ENCODE measurements at regions not wholly inside any gene's neighbourhood (a gene's known extent, or its start where the extent isn't known, plus 50 kb on each side); places are given as distances from the start of the nearest gene placed in this dataset.

DNA sequence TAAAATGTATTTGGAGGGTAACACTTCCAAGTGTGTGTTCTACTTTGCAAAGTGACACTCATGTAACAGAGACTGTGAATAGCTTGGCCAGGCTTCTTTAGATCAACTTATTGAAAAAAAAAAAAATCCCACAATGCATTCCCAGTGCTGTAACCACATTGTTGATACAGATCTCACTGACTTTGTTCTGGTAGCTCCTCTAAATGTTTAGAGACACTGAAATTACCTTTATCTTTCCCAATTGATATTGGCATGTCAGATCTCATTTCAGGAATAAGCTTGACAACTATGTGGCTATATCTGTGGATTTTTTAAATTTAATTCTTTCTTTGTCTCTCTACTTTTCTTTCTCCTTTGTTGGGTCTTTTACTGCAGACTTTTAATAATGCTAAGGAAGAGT lies 1018.9 kb upstream of the PRMT6 start:
- Histone ChIP-seq H3K36me3 (ENCODE audit: low read depth, missing control alignments) (no peaks in the 10 kb centered on the region), H3K4me3 (no peak overlapping the region), H3K27me3 (no peaks in the 10 kb centered on the region), H3K27ac (no peak overlapping the region), H3K4me1 (no peaks in the 10 kb centered on the region), H3K9me3 (no peaks in the 10 kb centered on the region)
- intact Hi-C loops (cut with DNase I; ENCODE audit: low total_unique reads) = no loop called here
- DNase-seq = no peak
- TF ChIP-seq, protein P1, sequence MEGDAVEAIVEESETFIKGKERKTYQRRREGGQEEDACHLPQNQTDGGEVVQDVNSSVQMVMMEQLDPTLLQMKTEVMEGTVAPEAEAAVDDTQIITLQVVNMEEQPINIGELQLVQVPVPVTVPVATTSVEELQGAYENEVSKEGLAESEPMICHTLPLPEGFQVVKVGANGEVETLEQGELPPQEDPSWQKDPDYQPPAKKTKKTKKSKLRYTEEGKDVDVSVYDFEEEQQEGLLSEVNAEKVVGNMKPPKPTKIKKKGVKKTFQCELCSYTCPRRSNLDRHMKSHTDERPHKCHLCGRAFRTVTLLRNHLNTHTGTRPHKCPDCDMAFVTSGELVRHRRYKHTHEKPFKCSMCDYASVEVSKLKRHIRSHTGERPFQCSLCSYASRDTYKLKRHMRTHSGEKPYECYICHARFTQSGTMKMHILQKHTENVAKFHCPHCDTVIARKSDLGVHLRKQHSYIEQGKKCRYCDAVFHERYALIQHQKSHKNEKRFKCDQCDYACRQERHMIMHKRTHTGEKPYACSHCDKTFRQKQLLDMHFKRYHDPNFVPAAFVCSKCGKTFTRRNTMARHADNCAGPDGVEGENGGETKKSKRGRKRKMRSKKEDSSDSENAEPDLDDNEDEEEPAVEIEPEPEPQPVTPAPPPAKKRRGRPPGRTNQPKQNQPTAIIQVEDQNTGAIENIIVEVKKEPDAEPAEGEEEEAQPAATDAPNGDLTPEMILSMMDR (IDR thresholded peaks at IDR 0.05) = no peak
- TF ChIP-seq POLR2A (IDR thresholded peaks at IDR 0.05) = no peak

DNA sequence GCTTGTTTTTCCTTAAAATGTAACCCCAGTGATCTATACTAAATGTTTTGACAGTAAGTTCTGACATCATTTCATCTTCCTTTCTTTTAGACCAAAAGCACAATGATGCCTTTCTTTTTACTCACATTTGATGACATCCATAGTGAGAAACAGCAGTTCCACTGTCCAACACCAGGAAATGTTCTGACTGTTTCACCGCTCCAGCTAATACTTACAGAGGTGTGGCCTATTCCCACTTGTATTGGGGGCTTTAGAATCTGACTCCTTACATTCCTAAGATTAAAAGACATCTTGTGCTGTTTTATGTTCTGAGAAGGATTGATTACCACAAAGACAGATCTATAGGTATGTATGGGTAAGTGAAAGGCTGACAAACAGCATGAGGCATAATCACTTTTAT lies 1018.2 kb upstream of the PRMT6 start:
- intact Hi-C loops (cut with DNase I; ENCODE audit: low total_unique reads) = no loop called here
- 88 to 89% methylated on average over 1 of the region's 1 CpG for WGBS, 2 donors
- DNase-seq = no peak

DNA sequence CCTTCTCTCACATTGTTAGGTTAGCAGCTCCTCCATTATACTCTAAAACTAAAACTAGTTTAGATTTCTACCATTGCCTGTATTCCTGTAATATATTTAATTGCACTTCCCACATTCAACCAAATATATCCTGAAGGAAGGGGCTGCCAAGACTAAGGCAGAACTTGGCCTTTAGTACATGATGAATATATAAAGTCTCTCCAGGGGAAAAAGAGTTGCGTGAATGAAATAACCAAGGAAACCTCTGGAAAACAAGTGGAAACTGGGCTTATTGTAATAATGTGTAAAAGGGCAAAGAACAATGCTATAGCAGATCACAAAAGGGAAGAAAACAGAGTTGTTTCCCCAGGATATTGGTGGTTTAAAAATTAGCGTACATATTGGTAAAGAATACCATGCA lies 1012.5 kb upstream of the PRMT6 start:
- WGBS, 2 donors = 92 to 93% methylated on average over 2 of the region's 2 CpGs
- H3K36me3 ChIP-seq (ENCODE audit: low read depth, missing control alignments) = no peaks in the 10 kb centered on the region
- intact Hi-C loops (cut with DNase I; ENCODE audit: low total_unique reads) = no loop called here
- no peaks in the 10 kb centered on the region for H3K27me3 ChIP-seq
- no peaks in the 10 kb centered on the region for H3K4me1 ChIP-seq
- DNase-seq = no peak
- TF ChIP-seq, protein P1 (IDR thresholded peaks at IDR 0.05) = no peak
- no peak for TF ChIP-seq POLR2A (IDR thresholded peaks at IDR 0.05)
- no peak overlapping the region for H3K27ac ChIP-seq
- H3K4me3 ChIP-seq = no peak overlapping the region
- H3K9me3 ChIP-seq = no peaks in the 10 kb centered on the region

More for the DNA sequence above, 1018.2 kb upstream of the PRMT6 start:
- Histone ChIP-seq H3K9me3 (no peaks in the 10 kb centered on the region), H3K4me3 (no peak overlapping the region), H3K4me1 (no peaks in the 10 kb centered on the region), H3K27ac (no peak overlapping the region), H3K36me3 (ENCODE audit: low read depth, missing control alignments) (no peaks in the 10 kb centered on the region), H3K27me3 (no peaks in the 10 kb centered on the region)
- TF ChIP-seq, protein P1 (IDR thresholded peaks at IDR 0.05) = peak in 1 of 3 experiments; percentile 20
- TF ChIP-seq POLR2A (IDR thresholded peaks at IDR 0.05) = no peak

DNA sequence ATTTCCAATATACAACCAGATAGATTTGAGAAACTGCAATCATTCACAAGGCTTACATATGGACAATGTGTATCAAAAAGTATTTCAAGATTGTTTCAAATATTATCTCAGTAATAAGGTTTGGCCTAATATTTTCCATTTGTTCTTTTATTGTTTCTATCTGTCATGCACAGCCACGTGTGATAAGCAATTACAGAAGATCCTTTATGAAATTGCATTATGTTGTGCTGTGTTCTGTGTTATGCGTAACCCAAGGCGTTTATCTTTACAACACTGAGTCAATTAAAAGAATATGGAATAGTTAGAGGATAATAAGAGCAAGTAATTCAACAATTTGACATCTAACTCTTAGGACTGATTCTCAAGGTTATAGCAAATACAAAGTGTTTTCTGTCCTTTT lies 1009.3 kb upstream of the PRMT6 start:
- intact Hi-C loops (cut with DNase I; ENCODE audit: low total_unique reads) = no loop called here
- TF ChIP-seq POLR2A (IDR thresholded peaks at IDR 0.05) = no peak
- TF ChIP-seq, protein P1 (IDR thresholded peaks at IDR 0.05) = no peak
- H3K27me3 ChIP-seq = no peaks in the 10 kb centered on the region
- no peaks in the 10 kb centered on the region for H3K4me1 ChIP-seq
- no peaks in the 10 kb centered on the region for H3K36me3 ChIP-seq (ENCODE audit: low read depth, missing control alignments)
- 55 to 69% methylated on average over 3 of the region's 3 CpGs for WGBS, 2 donors
- no peak for DNase-seq
- peak overlapping the region in 1 of 2 donors; percentile 22 for H3K27ac ChIP-seq
- H3K4me3 ChIP-seq = no peak overlapping the region
- H3K9me3 ChIP-seq = no peaks in the 10 kb centered on the region

DNA sequence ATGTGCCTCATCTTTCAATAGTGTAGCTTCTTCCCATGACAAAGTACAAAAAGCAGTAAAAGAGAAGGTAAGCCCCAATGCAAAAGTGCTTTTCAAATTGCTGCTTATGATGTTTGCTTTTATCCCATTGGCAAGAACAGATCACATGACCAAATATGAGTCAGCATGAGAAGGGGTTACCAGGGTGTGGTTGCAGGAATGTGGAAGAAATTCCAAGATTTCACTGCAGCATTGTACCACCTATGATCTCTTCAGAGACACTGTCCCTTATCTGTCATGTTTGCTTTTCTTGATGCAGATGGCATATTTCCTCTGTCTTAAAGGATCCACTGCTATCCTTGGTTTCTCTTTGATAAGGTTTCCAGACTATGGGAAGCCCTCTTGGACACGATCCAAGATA lies 1006.9 kb upstream of the PRMT6 start:
- DNase-seq = no peak
- intact Hi-C loops (cut with DNase I; ENCODE audit: low total_unique reads) = no loop called here
- Histone ChIP-seq H3K27me3 (no peaks in the 10 kb centered on the region), H3K4me3 (no peak overlapping the region), H3K36me3 (ENCODE audit: low read depth, missing control alignments) (no peaks in the 10 kb centered on the region), H3K4me1 (no peaks in the 10 kb centered on the region), H3K27ac (no peak overlapping the region), H3K9me3 (no peaks in the 10 kb centered on the region)
- WGBS, 2 donors = 56 to 58% methylated on average over 1 of the region's 1 CpG
- TF ChIP-seq POLR2A (IDR thresholded peaks at IDR 0.05) = no peak
- TF ChIP-seq, protein P1 (IDR thresholded peaks at IDR 0.05) = no peak

Measured in testis (tissue), 2 donors.